Neural progenitor cell (in vitro differentiated cells): ENCODE measurements at regions not wholly inside any gene's neighbourhood (a gene's known extent, or its start where the extent isn't known, plus 50 kb on each side); places are given as distances from the start of the nearest gene placed in this dataset.

Experiments used
- DNase-seq: peaks from one replicate; pipeline ENCODE4 v3.0.0-alpha.2; 2016; ENCODE audit warnings: low spot score
- H2AFZ ChIP-seq: fragments of 200-600 bp; sonication (generic); replicated peaks from 2 replicates; pipeline ENCODE4 v1.6.1; 2016; ENCODE audit warnings: antibody characterized with exemption
- H3F3A ChIP-seq: fragments of 200-600 bp; sonication (generic); 2 replicates; pipeline ENCODE4 v1.6.1; 2016; ENCODE audit warnings: antibody characterized with exemption, low read depth
- H3K27ac ChIP-seq: fragments of 200-600 bp; sonication (generic); 2 replicates; pipeline ENCODE4 v1.5.1; 2016; ENCODE audit warnings: mild to moderate bottlenecking
- H3K27me3 ChIP-seq: fragments of 200-600 bp; sonication (generic); 2 replicates; pipeline ENCODE4 v1.6.1; 2016; ENCODE audit warnings: mild to moderate bottlenecking, moderate library complexity
- H3K36me3 ChIP-seq: fragments of 200-600 bp; sonication (generic); 2 replicates; pipeline ENCODE4 v1.5.1; 2016
- H3K4me1 ChIP-seq: fragments of 200-600 bp; sonication (generic); 2 replicates; pipeline ENCODE4 v1.6.1; 2016; ENCODE audit warnings: mixed run types
- H3K4me2 ChIP-seq: fragments of 200-600 bp; sonication (generic); 2 replicates; pipeline ENCODE4 v1.6.1; 2016
- H3K4me3 ChIP-seq: fragments of 200-600 bp; sonication (generic); 2 replicates; pipeline ENCODE4 v1.5.1; 2016
- H3K79me2 ChIP-seq: fragments of 200-600 bp; sonication (generic); 2 replicates; pipeline ENCODE4 v1.6.1; 2016; ENCODE audit warnings: low read depth
- H3K9ac ChIP-seq: fragments of 200-600 bp; sonication (generic); 2 replicates; pipeline ENCODE4 v1.6.1; 2016
- H3K9me3 ChIP-seq: fragments of 200-600 bp; sonication (generic); 2 replicates; pipeline ENCODE4 v1.5.1; 2016; ENCODE audit warnings: low read depth
- H4K20me1 ChIP-seq: fragments of 200-600 bp; sonication (generic); 2 replicates; pipeline ENCODE4 v1.6.1; 2016; ENCODE audit warnings: low read depth
- H3K27ac Mint-ChIP-seq: 3 replicates; pipeline ENCODE4 v1.8.0; 2021; ENCODE audit warnings: mixed read lengths
- H3K27me3 Mint-ChIP-seq: 2 replicates; pipeline ENCODE4 v1.8.0; 2022; ENCODE audit warnings: low read depth, mild to moderate bottlenecking, inconsistent platforms, moderate library complexity, mixed read lengths; ENCODE audit not compliant: insufficient read depth
- H3K36me3 Mint-ChIP-seq: 3 replicates; pipeline ENCODE4 v1.8.0; 2021; ENCODE audit warnings: mixed read lengths
- H3K4me1 Mint-ChIP-seq: 3 replicates; pipeline ENCODE4 v1.8.0; 2021; ENCODE audit warnings: mixed read lengths
- H3K4me3 Mint-ChIP-seq: 3 replicates; pipeline ENCODE4 v1.8.0; 2021; ENCODE audit warnings: mild to moderate bottlenecking, moderate library complexity, mixed read lengths
- H3K9me3 Mint-ChIP-seq: 3 replicates; pipeline ENCODE4 v1.8.0; 2020; ENCODE audit warnings: mixed read lengths
- CTCF ChIP-seq: fragments of 200-600 bp; sonication (generic); IDR thresholded peaks from 2 replicates; pipeline ENCODE4 v1.5.1; 2017; ENCODE audit warnings: antibody characterized with exemption, mild to moderate bottlenecking
- EZH2 ChIP-seq: fragments of 200-600 bp; sonication (generic); IDR thresholded peaks from 2 replicates; pipeline ENCODE4 v1.6.1; 2017; ENCODE audit warnings: antibody characterized with exemption, mild to moderate bottlenecking, moderate library complexity
- EZH2phosphoT487 ChIP-seq: fragments of 200-600 bp; sonication (generic); IDR thresholded peaks from 2 replicates; pipeline ENCODE4 v1.6.1; 2017; ENCODE audit warnings: antibody characterized with exemption

- Mint-ChIP-seq H3K27me3 (peaks cover 3% of the 10 kb centered on the region), H3K36me3 (no peaks in the 10 kb centered on the region), H3K4me1 (peaks cover 20% of the 10 kb centered on the region), H3K27ac (no peak overlapping the region), H3K4me3 (no peak overlapping the region), H3K9me3 (no peaks in the 10 kb centered on the region)
- H3K27ac ChIP-seq, result no peak overlapping the region
- TF ChIP-seq EZH2 (no peak), CTCF (no peak), EZH2phosphoT487 (no peak)
- H3K4me3 ChIP-seq, result no peak overlapping the region
- H3K79me2 ChIP-seq, result no peaks in the 10 kb centered on the region
- no peaks in the 10 kb centered on the region for H3K9me3 ChIP-seq
- H3F3A ChIP-seq, result peaks cover 5% of the 10 kb centered on the region
- H3K9ac ChIP-seq, result no peak overlapping the region
- peaks cover 18% of the 10 kb centered on the region for H3K4me1 ChIP-seq
- DNase-seq, result no peak
- no peaks in the 10 kb centered on the region for H4K20me1 ChIP-seq
- H3K36me3 ChIP-seq, result no peaks in the 10 kb centered on the region
- H3K4me2 ChIP-seq, result no peak overlapping the region
- H3K27me3 ChIP-seq, result no peaks in the 10 kb centered on the region
- H2AFZ ChIP-seq, result no peak overlapping the region
Observed at GRCh38 chr13:29936956-29937355, 86.5 kb upstream of the UBL3 start.

GRCh38 chr13:29936051-29936813 lies 85.8 kb upstream of the UBL3 start:
- peaks cover 5% of the 10 kb centered on the region for H3F3A ChIP-seq
- H3K27ac ChIP-seq, result no peak overlapping the region
- no peak overlapping the region for H3K4me2 ChIP-seq
- peaks cover 20% of the 10 kb centered on the region for H3K4me1 Mint-ChIP-seq
- no peak overlapping the region for H3K4me3 ChIP-seq
- peaks cover under 1% of the 10 kb centered on the region for H3K9me3 Mint-ChIP-seq
- peak overlapping the region; percentile 50 for H2AFZ ChIP-seq
- H3K27ac Mint-ChIP-seq, result peak overlapping the region; percentile 33
- H3K36me3 ChIP-seq, result no peaks in the 10 kb centered on the region
- H3K4me3 Mint-ChIP-seq, result no peak overlapping the region
- no peak overlapping the region for H3K9ac ChIP-seq
- no peak for DNase-seq
- no peaks in the 10 kb centered on the region for H3K9me3 ChIP-seq
- no peak for TF ChIP-seq EZH2phosphoT487
- TF ChIP-seq EZH2, result no peak
- TF ChIP-seq CTCF, result no peak
- H3K4me1 ChIP-seq, result peaks cover 11% of the 10 kb centered on the region
- H3K36me3 Mint-ChIP-seq, result no peaks in the 10 kb centered on the region
- no peaks in the 10 kb centered on the region for H3K27me3 ChIP-seq
- H3K27me3 Mint-ChIP-seq, result peaks cover 3% of the 10 kb centered on the region
- H4K20me1 ChIP-seq, result no peaks in the 10 kb centered on the region
- H3K79me2 ChIP-seq, result no peaks in the 10 kb centered on the region

GRCh38 chr13:29935309-29935981 lies 85.0 kb upstream of the UBL3 start:
- Histone ChIP-seq H3K79me2 (no peaks in the 10 kb centered on the region), H3K4me1 (peaks cover 9% of the 10 kb centered on the region), H3K9ac (no peak overlapping the region), H4K20me1 (no peaks in the 10 kb centered on the region), H3K4me3 (no peak overlapping the region), H3K27ac (no peak overlapping the region), H3F3A (peaks cover 5% of the 10 kb centered on the region), H2AFZ (peak overlapping the region; percentile 50), H3K27me3 (no peaks in the 10 kb centered on the region), H3K36me3 (no peaks in the 10 kb centered on the region), H3K4me2 (no peak overlapping the region), H3K9me3 (no peaks in the 10 kb centered on the region)
- peak overlapping the region; percentile 33 for H3K27ac Mint-ChIP-seq
- H3K9me3 Mint-ChIP-seq, result peaks cover 4% of the 10 kb centered on the region
- TF ChIP-seq CTCF (no peak), EZH2 (no peak), EZH2phosphoT487 (no peak)
- no peak for DNase-seq
- H3K27me3 Mint-ChIP-seq, result peaks cover 3% of the 10 kb centered on the region
- peaks cover 2% of the 10 kb centered on the region for H3K36me3 Mint-ChIP-seq
- H3K4me1 Mint-ChIP-seq, result peaks cover 20% of the 10 kb centered on the region
- no peak overlapping the region for H3K4me3 Mint-ChIP-seq
